NCI-H446 (cell line): ENCODE measurements at regions not wholly inside any gene's neighbourhood (a gene's known extent, or its start where the extent isn't known, plus 50 kb on each side); places are given as distances from the start of the nearest gene placed in this dataset.
A peak's percentile ranks its signal among the peaks of the same experiment; 100 is the strongest.
"Not testable (repeated sequence)": the region's sequence is repeated elsewhere in the genome, so short reads cannot be mapped to it uniquely, and the experiment has no call there.

Experiments
- DNase-seq, 2 experiments: peaks; one replicate each; lab custom pipeline; 2025; lab: John Stamatoyannopoulos, UW

GRCh38 chr1:9441451-9442133, 97.7 kb upstream of the SLC25A33 start:
- no peak for DNase-seq

- DNase-seq, result no peak
Observed at GRCh38 chr1:9442278-9442846, 96.9 kb upstream of the SLC25A33 start.

GRCh38 chr1:9442986-9443385, 96.3 kb upstream of the SLC25A33 start:
- no peak for DNase-seq

GRCh38 chr1:9443913-9444445, 95.3 kb upstream of the SLC25A33 start:
- DNase-seq, result no peak

GRCh38 chr1:9444532-9444931, 94.7 kb upstream of the SLC25A33 start:
- no peak for DNase-seq

GRCh38 chr1:9445081-9445480, 94.2 kb upstream of the SLC25A33 start:
- DNase-seq, result not testable (repeated sequence)

- no peak for DNase-seq
Observed at GRCh38 chr1:9447215-9447960, 91.9 kb upstream of the SLC25A33 start.

- no peak for DNase-seq
Observed at GRCh38 chr1:9448132-9449109, 90.8 kb upstream of the SLC25A33 start.

- DNase-seq, result peak in 1 of 2 experiments; percentile 14
Observed at GRCh38 chr1:9449110-9449627, 90.1 kb upstream of the SLC25A33 start.

GRCh38 chr1:9449976-9450696, 89.1 kb upstream of the SLC25A33 start:
- no peak for DNase-seq

- no peak for DNase-seq
Observed at GRCh38 chr1:9451081-9451480, 88.2 kb upstream of the SLC25A33 start.

GRCh38 chr1:9452516-9453140, 86.6 kb upstream of the SLC25A33 start:
- DNase-seq, result no peak

- DNase-seq, result no peak
Observed at GRCh38 chr1:9453375-9453774, 85.9 kb upstream of the SLC25A33 start.

GRCh38 chr1:9453779-9454418, 85.4 kb upstream of the SLC25A33 start:
- DNase-seq, result no peak

- DNase-seq, result no peak
Observed at GRCh38 chr1:9454494-9455066, 84.7 kb upstream of the SLC25A33 start.

- peak in 1 of 2 experiments; percentile 42 for DNase-seq
Observed at GRCh38 chr1:9455487-9456234, 83.6 kb upstream of the SLC25A33 start.

GRCh38 chr1:9456833-9457232, 82.4 kb upstream of the SLC25A33 start:
- no peak for DNase-seq

GRCh38 chr1:9459816-9460407, 79.4 kb upstream of the SLC25A33 start:
- DNase-seq, result no peak
